Mesenchymal stem cell (in vitro differentiated cells and primary cell): ENCODE measurements at regions not wholly inside any gene's neighbourhood (a gene's known extent, or its start where the extent isn't known, plus 50 kb on each side); places are given as distances from the start of the nearest gene placed in this dataset.
A peak's percentile ranks its signal among the peaks of the same experiment; 100 is the strongest.

Experiments used
- DNase-seq: peaks from one replicate; pipeline ENCODE4 v3.0.0-alpha.2; 2013
- H2AFZ ChIP-seq: one replicate; pipeline ENCODE4 v1.6.1; 2013; ENCODE audit warnings: low read depth, mild to moderate bottlenecking, control low read depth, inconsistent platforms, low read length, moderate library complexity
- H2AK5ac ChIP-seq: 2 replicates; pipeline ENCODE4 v1.6.1; 2013; ENCODE audit warnings: low read length, moderate library complexity, mild to moderate bottlenecking, inconsistent platforms; ENCODE audit not compliant: severe bottlenecking
- H2BK120ac ChIP-seq: one replicate; pipeline ENCODE4 v1.6.1; 2013; ENCODE audit warnings: low read depth, mild to moderate bottlenecking, inconsistent platforms, low read length, moderate library complexity
- H2BK12ac ChIP-seq, 2 experiments: one replicate each; pipeline ENCODE4 v1.6.1; 2013; ENCODE audit warnings: inconsistent platforms in 2 of 2, low read length in 2 of 2, mild to moderate bottlenecking in 2 of 2, moderate library complexity in 2 of 2, control low read depth in 1 of 2
- H2BK15ac ChIP-seq: one replicate; pipeline ENCODE4 v1.6.1; 2013; ENCODE audit warnings: mild to moderate bottlenecking, low read depth, inconsistent platforms; ENCODE audit not compliant: poor library complexity, severe bottlenecking
- H2BK5ac ChIP-seq: 2 replicates; pipeline ENCODE4 v1.6.1; 2013; ENCODE audit warnings: low read depth, mild to moderate bottlenecking, low read length, control low read depth, inconsistent platforms; ENCODE audit not compliant: poor library complexity, severe bottlenecking
- H3K14ac ChIP-seq, 2 experiments: one replicate each; pipeline ENCODE4 v1.6.1; 2013; ENCODE audit warnings: inconsistent platforms in 2 of 2, low read length in 2 of 2, control low read depth in 1 of 2, mild to moderate bottlenecking in 1 of 2, moderate library complexity in 1 of 2
- H3K18ac ChIP-seq, 2 experiments: one replicate each; pipeline ENCODE4 v1.6.1; 2013; ENCODE audit warnings: inconsistent platforms in 2 of 2, low read length in 2 of 2, control low read depth in 1 of 2, low read depth in 1 of 2, mild to moderate bottlenecking in 1 of 2
- H3K23ac ChIP-seq, 2 experiments: one replicate each; pipeline ENCODE4 v1.6.1; 2013; ENCODE audit warnings: inconsistent platforms in 2 of 2, low read length in 2 of 2, mild to moderate bottlenecking in 2 of 2, moderate library complexity in 2 of 2, control low read depth in 1 of 2
- H3K27ac ChIP-seq: 2 replicates; pipeline ENCODE4 v1.5.1; 2013; ENCODE audit warnings: mild to moderate bottlenecking, moderate library complexity, low read length, control low read depth, inconsistent platforms; ENCODE audit not compliant: poor library complexity, severe bottlenecking
- H3K27me3 ChIP-seq, 2 experiments: 2 replicates each; pipeline versions ENCODE4 v1.6.1 to v1.7.0; 2013; ENCODE audit warnings: low read length in 2 of 2, mild to moderate bottlenecking in 2 of 2, moderate library complexity in 2 of 2, control low read depth in 1 of 2, inconsistent platforms in 1 of 2; ENCODE audit not compliant: control insufficient read depth in 1 of 2, insufficient read depth in 1 of 2
- H3K36me3 ChIP-seq, 2 experiments: 2 replicates each; pipeline versions ENCODE4 v1.6.1 to v1.7.0; 2013; ENCODE audit warnings: low read length in 2 of 2, control low read depth in 1 of 2, inconsistent platforms in 1 of 2, low read depth in 1 of 2, mild to moderate bottlenecking in 1 of 2; ENCODE audit not compliant: insufficient read depth in 2 of 2, control insufficient read depth in 1 of 2
- H3K4ac ChIP-seq, 2 experiments: one replicate each; pipeline ENCODE4 v1.6.1; 2013; ENCODE audit warnings: inconsistent platforms in 2 of 2, low read length in 2 of 2, mild to moderate bottlenecking in 2 of 2, moderate library complexity in 2 of 2, control low read depth in 1 of 2, low read depth in 1 of 2
- H3K4me1 ChIP-seq: 2 replicates; pipeline ENCODE4 v1.6.1; 2013; ENCODE audit warnings: low read depth, low read length, control low read depth; ENCODE audit not compliant: control insufficient read depth, insufficient read depth
- H3K4me2 ChIP-seq: 2 replicates; pipeline ENCODE4 v1.6.1; 2013; ENCODE audit warnings: low read length, mild to moderate bottlenecking, inconsistent platforms; ENCODE audit not compliant: poor library complexity, severe bottlenecking
- H3K4me3 ChIP-seq, 2 experiments: 2 replicates each; pipeline versions ENCODE4 v1.5.1 to v1.7.0; 2013; ENCODE audit warnings: low read length in 2 of 2, mild to moderate bottlenecking in 2 of 2, control low read depth in 1 of 2, low read depth in 1 of 2; ENCODE audit not compliant: insufficient read depth in 1 of 2
- H3K79me1 ChIP-seq: replicated peaks from 2 replicates; pipeline ENCODE4 v1.6.1; 2013; ENCODE audit warnings: mild to moderate bottlenecking, control low read depth, low read length, inconsistent platforms; ENCODE audit not compliant: poor library complexity, severe bottlenecking
- H3K9ac ChIP-seq: 2 replicates; pipeline ENCODE4 v1.7.0; 2013; ENCODE audit warnings: mild to moderate bottlenecking, low read length, moderate library complexity
- H3K9me3 ChIP-seq: 2 replicates; pipeline ENCODE4 v1.7.0; 2013; ENCODE audit warnings: mild to moderate bottlenecking, low read length; ENCODE audit not compliant: control insufficient read depth
- H4K8ac ChIP-seq: one replicate; pipeline ENCODE4 v1.6.1; 2013; ENCODE audit warnings: inconsistent platforms, mild to moderate bottlenecking, low read length, moderate library complexity
- H4K91ac ChIP-seq: one replicate; pipeline ENCODE4 v1.6.1; 2013; ENCODE audit warnings: mild to moderate bottlenecking, low read length, inconsistent platforms
- WGBS: methylation state at CpG from one replicate; pipeline ENCODE4 v1.1.7; 2013; ENCODE audit warnings: mixed read lengths; 5-methylcytosine and 5-hydroxymethylcytosine counted together

- WGBS: 83% methylated on average over 1 of the region's 3 CpGs
- H3K4me3 ChIP-seq: no peak overlapping the region
These were observed 287.5 kb upstream of the PHYHIPL start for GRCh38 chr10:58888957-58889356.

DNA sequence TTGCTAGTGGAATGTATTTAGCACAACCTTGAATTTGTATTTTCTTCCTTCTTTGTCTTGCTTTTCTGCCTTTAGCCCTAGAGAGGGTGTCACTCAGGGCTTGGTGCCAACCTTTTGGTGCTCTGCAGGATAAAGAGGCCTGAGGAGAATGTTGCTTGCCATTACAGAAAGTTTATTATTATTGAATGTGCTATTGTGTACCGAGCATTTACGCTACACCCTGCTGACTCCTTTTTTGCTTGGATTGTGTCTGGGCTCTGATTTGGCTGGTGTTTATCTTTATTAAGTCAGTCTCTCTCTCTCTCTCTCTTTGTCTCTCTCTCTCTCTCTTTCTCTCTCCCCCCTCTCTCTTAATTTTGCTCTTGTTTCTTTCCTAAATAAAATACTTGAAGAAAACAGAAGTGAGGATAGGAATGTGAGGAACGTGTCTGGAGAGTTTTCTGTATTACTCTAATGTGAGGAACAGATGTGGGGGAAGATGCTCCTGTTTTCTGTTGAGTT lies 284.4 kb upstream of the PHYHIPL start:
- no peak overlapping the region for H4K91ac ChIP-seq
- no peak overlapping the region for H3K27ac ChIP-seq
- H2BK120ac ChIP-seq: no peak overlapping the region
- H3K79me1 ChIP-seq: no peaks in the 10 kb centered on the region
- no peak overlapping the region for H2AK5ac ChIP-seq
- H3K9ac ChIP-seq: no peak overlapping the region
- no peaks in the 10 kb centered on the region for H3K27me3 ChIP-seq
- no peak overlapping the region for H2BK15ac ChIP-seq
- no peak overlapping the region for H3K4me2 ChIP-seq
- H3K9me3 ChIP-seq: no peaks in the 10 kb centered on the region
- H3K4ac ChIP-seq: no peak overlapping the region
- H3K36me3 ChIP-seq: no peaks in the 10 kb centered on the region
- peak; percentile 3 for DNase-seq
- no peak overlapping the region for H2BK12ac ChIP-seq
- WGBS: no CpG with 5 or more reads among the region's 3 CpGs
- H3K18ac ChIP-seq: no peak overlapping the region
- no peaks in the 10 kb centered on the region for H3K4me1 ChIP-seq
- no peak overlapping the region for H2AFZ ChIP-seq
- H3K4me3 ChIP-seq: no peak overlapping the region
- H2BK5ac ChIP-seq: no peak overlapping the region
- H3K23ac ChIP-seq: no peak overlapping the region
- H4K8ac ChIP-seq: no peak overlapping the region
- H3K14ac ChIP-seq: no peak overlapping the region

More at GRCh38 chr10:58888957-58889356, 287.5 kb upstream of the PHYHIPL start:
- Histone ChIP-seq H2BK12ac (no peak overlapping the region), H3K9ac (no peak overlapping the region), H2AK5ac (no peak overlapping the region), H3K18ac (no peak overlapping the region), H2BK120ac (no peak overlapping the region), H3K27ac (no peak overlapping the region), H3K4ac (no peak overlapping the region), H3K36me3 (no peaks in the 10 kb centered on the region), H3K23ac (no peak overlapping the region), H2AFZ (no peak overlapping the region), H3K4me1 (no peaks in the 10 kb centered on the region), H2BK5ac (no peak overlapping the region), H3K4me2 (no peak overlapping the region), H3K9me3 (no peaks in the 10 kb centered on the region), H3K79me1 (no peaks in the 10 kb centered on the region), H4K91ac (no peak overlapping the region), H2BK15ac (no peak overlapping the region), H4K8ac (no peak overlapping the region), H3K14ac (no peak overlapping the region), H3K27me3 (no peaks in the 10 kb centered on the region)
- DNase-seq: no peak

- Histone ChIP-seq H3K9me3 (no peaks in the 10 kb centered on the region), H3K36me3 (no peaks in the 10 kb centered on the region), H3K4me2 (no peak overlapping the region), H3K14ac (no peak overlapping the region), H2AK5ac (no peak overlapping the region), H3K27ac (no peak overlapping the region), H3K27me3 (no peaks in the 10 kb centered on the region), H4K8ac (no peak overlapping the region), H3K9ac (no peak overlapping the region), H2BK12ac (no peak overlapping the region), H2AFZ (no peak overlapping the region), H3K4ac (no peak overlapping the region), H3K79me1 (no peaks in the 10 kb centered on the region), H3K4me3 (no peak overlapping the region), H3K23ac (no peak overlapping the region), H2BK15ac (no peak overlapping the region), H2BK5ac (no peak overlapping the region), H3K18ac (no peak overlapping the region), H4K91ac (no peak overlapping the region), H2BK120ac (no peak overlapping the region), H3K4me1 (no peaks in the 10 kb centered on the region)
- WGBS: 17% methylated on average over 1 of the region's 2 CpGs
- no peak for DNase-seq
These were observed 281.5 kb upstream of the PHYHIPL start for GRCh38 chr10:58894929-58895328.

- no peak overlapping the region for H3K23ac ChIP-seq
- H3K9me3 ChIP-seq: no peaks in the 10 kb centered on the region
- H3K4me3 ChIP-seq: no peak overlapping the region
- H2BK5ac ChIP-seq: no peak overlapping the region
- no peaks in the 10 kb centered on the region for H3K4me1 ChIP-seq
- no peaks in the 10 kb centered on the region for H3K36me3 ChIP-seq
- no peak overlapping the region for H3K9ac ChIP-seq
- H2BK120ac ChIP-seq: no peak overlapping the region
- no peak overlapping the region for H2BK15ac ChIP-seq
- no peak overlapping the region for H2BK12ac ChIP-seq
- H4K8ac ChIP-seq: no peak overlapping the region
- H3K27ac ChIP-seq: no peak overlapping the region
- no peak overlapping the region for H3K14ac ChIP-seq
- H4K91ac ChIP-seq: no peak overlapping the region
- H2AK5ac ChIP-seq: no peak overlapping the region
- H2AFZ ChIP-seq: no peak overlapping the region
- H3K18ac ChIP-seq: no peak overlapping the region
- no peaks in the 10 kb centered on the region for H3K27me3 ChIP-seq
- no peak overlapping the region for H3K4ac ChIP-seq
- H3K79me1 ChIP-seq: no peaks in the 10 kb centered on the region
- DNase-seq: no peak
- no peak overlapping the region for H3K4me2 ChIP-seq
- WGBS: 75% methylated on average over 1 of the region's 1 CpG
These were observed 280.2 kb upstream of the PHYHIPL start for GRCh38 chr10:58896229-58896628.
